GM21717 (cell line): ENCODE measurements at regions not wholly inside any gene's neighbourhood (a gene's known extent, or its start where the extent isn't known, plus 50 kb on each side); places are given as distances from the start of the nearest gene placed in this dataset.

Experiments
- ATAC-seq: cut with Tn5 transposase; IDR thresholded peaks from one replicate; pipeline ENCODE4 v1.9.1; 2021; ENCODE audit warnings: mild to moderate bottlenecking, moderate library complexity; ENCODE audit not compliant: unreplicated experiment

GRCh38 chr1:185373813-185374529, 56.9 kb upstream of the IVNS1ABP start:
- ATAC-seq, result no peak

DNA sequence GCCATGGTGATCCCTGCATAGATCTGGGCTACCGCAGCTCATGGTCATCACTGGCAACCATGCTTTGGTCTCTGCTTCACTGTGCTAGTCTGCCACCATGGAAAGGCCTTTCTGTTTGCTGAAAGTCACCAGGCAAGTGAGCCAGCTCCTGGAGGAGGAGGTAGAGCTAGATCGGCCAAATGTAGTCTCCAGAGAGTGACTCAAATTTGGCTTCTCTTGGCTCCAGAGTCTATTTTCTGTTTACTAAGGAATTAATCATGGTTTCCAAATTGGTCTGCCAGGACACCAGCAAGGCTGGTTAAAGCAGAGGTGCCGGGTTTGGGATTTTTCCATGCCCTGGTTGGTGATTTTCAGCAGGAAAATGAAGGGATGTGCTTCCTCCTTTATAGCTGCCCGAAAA, 52.7 kb upstream of the IVNS1ABP start:
- ATAC-seq, result no peak

GRCh38 chr1:185368913-185369491, 52.0 kb upstream of the IVNS1ABP start:
- ATAC-seq, result no peak

DNA sequence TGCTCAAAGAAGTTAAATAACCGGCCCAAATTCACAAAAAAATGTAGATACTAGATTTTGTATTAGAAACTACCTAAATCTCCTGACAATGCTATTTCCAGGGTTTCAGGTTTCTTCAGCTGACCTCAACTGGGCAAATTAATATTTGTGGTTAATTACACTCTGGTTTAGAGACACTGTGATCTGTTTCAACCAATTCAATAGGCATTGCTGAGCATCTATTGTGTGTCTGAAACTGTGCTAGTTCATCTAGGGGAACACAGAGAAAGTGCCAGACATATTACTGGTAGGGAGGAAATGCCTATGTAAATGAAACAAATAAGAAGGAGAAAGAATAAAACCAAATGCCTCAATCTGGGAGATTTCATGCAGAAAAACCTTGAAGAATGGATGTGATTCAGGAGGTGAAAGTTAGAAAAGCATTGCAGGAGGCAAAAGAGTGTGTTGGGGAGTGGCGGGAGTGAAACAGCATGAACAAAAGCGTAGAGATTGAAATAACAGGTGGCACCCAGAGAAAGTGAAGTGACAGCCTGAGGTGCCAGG, 51.3 kb upstream of the IVNS1ABP start:
- ATAC-seq, result no peak

GRCh38 chr1:185367218-185367617, 50.2 kb upstream of the IVNS1ABP start:
- ATAC-seq, result no peak
